Suppressor macrophage (primary cell): ENCODE measurements at regions not wholly inside any gene's neighbourhood (a gene's known extent, or its start where the extent isn't known, plus 50 kb on each side); places are given as distances from the start of the nearest gene placed in this dataset.
"Not testable (repeated sequence)": the region's sequence is repeated elsewhere in the genome, so short reads cannot be mapped to it uniquely, and the experiment has no call there.

ENCODE experiments used
- DNase-seq, 4 experiments: peaks; one replicate each; pipeline ENCODE4 v3.0.0-alpha.2; 2020 to 2022

- DNase-seq, result not testable (repeated sequence)
Measured at GRCh38 chr15:20261321-20262280, 280.0 kb downstream of the GOLGA6L6 start.

GRCh38 chr15:20260650-20261049 lies 280.9 kb downstream of the GOLGA6L6 start:
- not testable (repeated sequence) for DNase-seq

- DNase-seq, result not testable (repeated sequence)
Measured at GRCh38 chr15:20259559-20260190, 281.9 kb downstream of the GOLGA6L6 start.

- DNase-seq, result not testable (repeated sequence)
Measured at GRCh38 chr15:20256394-20256793, 285.2 kb downstream of the GOLGA6L6 start.

- not testable (repeated sequence) for DNase-seq
Measured at GRCh38 chr15:20255641-20256040, 286.0 kb downstream of the GOLGA6L6 start.

GRCh38 chr15:20253047-20253615 lies 288.5 kb downstream of the GOLGA6L6 start:
- DNase-seq, result not testable (repeated sequence)

GRCh38 chr15:20252040-20252439 lies 289.6 kb downstream of the GOLGA6L6 start:
- DNase-seq, result not testable (repeated sequence)

GRCh38 chr15:20251214-20252005 lies 290.2 kb downstream of the GOLGA6L6 start:
- not testable (repeated sequence) for DNase-seq

GRCh38 chr15:20250206-20250605 lies 291.4 kb downstream of the GOLGA6L6 start:
- DNase-seq, result not testable (repeated sequence)

GRCh38 chr15:20249677-20249970 lies 292.0 kb downstream of the GOLGA6L6 start:
- DNase-seq, result not testable (repeated sequence)

GRCh38 chr15:20248434-20248833 lies 293.2 kb downstream of the GOLGA6L6 start:
- not testable (repeated sequence) for DNase-seq

- DNase-seq, result not testable (repeated sequence)
Measured at GRCh38 chr15:20247137-20247536, 294.5 kb downstream of the GOLGA6L6 start.

GRCh38 chr15:20246624-20247023 lies 295.0 kb downstream of the GOLGA6L6 start:
- not testable (repeated sequence) for DNase-seq

- DNase-seq, result not testable (repeated sequence)
Measured at GRCh38 chr15:20245856-20246255, 295.7 kb downstream of the GOLGA6L6 start.

GRCh38 chr15:20244792-20245191 lies 296.8 kb downstream of the GOLGA6L6 start:
- DNase-seq, result not testable (repeated sequence)

GRCh38 chr15:20243486-20244240 lies 297.9 kb downstream of the GOLGA6L6 start:
- not testable (repeated sequence) for DNase-seq

- peak in 2 of 4 experiments; percentile 1 to 9 for DNase-seq
Measured at GRCh38 chr15:20240366-20240917, 301.2 kb downstream of the GOLGA6L6 start.

- not testable (repeated sequence) for DNase-seq
Measured at GRCh38 chr15:20239186-20239585, 302.4 kb downstream of the GOLGA6L6 start.

- DNase-seq, result not testable (repeated sequence)
Measured at GRCh38 chr15:20237256-20238020, 304.2 kb downstream of the GOLGA6L6 start.

GRCh38 chr15:20235728-20236127 lies 305.9 kb downstream of the GOLGA6L6 start:
- not testable (repeated sequence) for DNase-seq
